Uterus (tissue), 2 donors: ENCODE measurements at regions not wholly inside any gene's neighbourhood (a gene's known extent, or its start where the extent isn't known, plus 50 kb on each side); places are given as distances from the start of the nearest gene placed in this dataset.

Experiments
- POLR2A ChIP-seq, 2 donors: fragments of 450-650 bp; IDR thresholded peaks; one replicate each; pipeline ENCODE4 v1.6.1; 2016; ENCODE audit warnings: antibody characterized with exemption in 2 of 2, mild to moderate bottlenecking in 1 of 2, moderate library complexity in 1 of 2
- TF ChIP-seq, protein P1 (sequence below), 4 experiments: fragments of 200-600 bp in 2 of 4; fragments of 450-650 bp in 2 of 4; sonication (generic) in 2 of 4; IDR thresholded peaks; one replicate each; pipeline ENCODE4 v1.5.1; 2016 to 2019; ENCODE audit warnings: antibody characterized with exemption in 4 of 4, mild to moderate bottlenecking in 2 of 4, moderate library complexity in 1 of 4

DNA sequence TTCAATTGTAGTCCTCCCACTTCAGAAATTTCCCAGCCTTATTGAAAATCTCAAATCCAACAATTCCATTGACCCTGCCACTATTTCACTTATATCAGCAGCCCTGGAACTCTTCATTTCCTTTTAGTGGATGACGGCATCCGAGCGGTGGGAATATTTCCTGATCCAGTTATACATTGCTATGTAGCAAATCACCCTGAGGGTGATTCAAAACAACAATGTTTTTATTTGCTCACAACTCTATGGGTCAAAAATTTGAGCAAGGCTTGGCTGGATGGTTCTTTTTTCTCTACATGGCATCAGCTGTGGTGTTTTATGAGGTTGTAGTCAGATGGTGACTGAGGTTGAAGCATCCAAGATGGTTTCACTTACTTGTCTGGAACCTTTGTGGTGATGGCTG, 70.5 kb downstream of the CHST2 start:
- TF ChIP-seq, protein P1, sequence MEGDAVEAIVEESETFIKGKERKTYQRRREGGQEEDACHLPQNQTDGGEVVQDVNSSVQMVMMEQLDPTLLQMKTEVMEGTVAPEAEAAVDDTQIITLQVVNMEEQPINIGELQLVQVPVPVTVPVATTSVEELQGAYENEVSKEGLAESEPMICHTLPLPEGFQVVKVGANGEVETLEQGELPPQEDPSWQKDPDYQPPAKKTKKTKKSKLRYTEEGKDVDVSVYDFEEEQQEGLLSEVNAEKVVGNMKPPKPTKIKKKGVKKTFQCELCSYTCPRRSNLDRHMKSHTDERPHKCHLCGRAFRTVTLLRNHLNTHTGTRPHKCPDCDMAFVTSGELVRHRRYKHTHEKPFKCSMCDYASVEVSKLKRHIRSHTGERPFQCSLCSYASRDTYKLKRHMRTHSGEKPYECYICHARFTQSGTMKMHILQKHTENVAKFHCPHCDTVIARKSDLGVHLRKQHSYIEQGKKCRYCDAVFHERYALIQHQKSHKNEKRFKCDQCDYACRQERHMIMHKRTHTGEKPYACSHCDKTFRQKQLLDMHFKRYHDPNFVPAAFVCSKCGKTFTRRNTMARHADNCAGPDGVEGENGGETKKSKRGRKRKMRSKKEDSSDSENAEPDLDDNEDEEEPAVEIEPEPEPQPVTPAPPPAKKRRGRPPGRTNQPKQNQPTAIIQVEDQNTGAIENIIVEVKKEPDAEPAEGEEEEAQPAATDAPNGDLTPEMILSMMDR (IDR thresholded peaks at IDR 0.05) = no peak
- no peak for TF ChIP-seq POLR2A (IDR thresholded peaks at IDR 0.05)
